Activated CD4-positive, CD25-positive, alpha-beta regulatory T cell treated with anti-CD3 and anti-CD28 coated beads, Interleukin-2, amount 50 U/mL, for 24 hours (primary cell): ENCODE measurements at regions not wholly inside any gene's neighbourhood (a gene's known extent, or its start where the extent isn't known, plus 50 kb on each side); places are given as distances from the start of the nearest gene placed in this dataset.

ENCODE experiments used
- ATAC-seq, 2 donors: fragments of 150-1000 bp; cut with Tn5 transposase; one replicate each; pipeline ENCODE4 v1.10.0; 2021; ENCODE audit warnings: mild to moderate bottlenecking in 1 of 2, moderate library complexity in 1 of 2

DNA sequence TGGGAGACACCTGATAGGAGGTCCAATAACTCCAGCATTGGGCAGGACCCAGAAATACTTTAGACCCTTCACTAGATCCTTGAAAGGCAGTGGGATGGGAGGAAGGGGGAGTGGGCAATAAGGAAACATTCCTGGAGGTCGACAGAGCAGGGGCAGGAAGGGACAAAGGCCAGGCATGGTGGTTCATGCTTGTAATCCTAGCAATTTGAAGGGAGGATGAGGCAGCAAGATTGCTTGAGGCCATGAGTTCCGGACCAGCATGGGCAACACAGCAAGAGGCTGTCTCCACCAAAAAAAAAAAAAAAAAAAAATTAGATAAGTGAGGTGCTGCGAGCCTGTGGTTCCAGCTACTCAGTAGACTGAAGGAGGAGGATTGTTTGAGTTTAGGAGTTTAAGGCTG, 134.9 kb downstream of the JCAD start:
- no peak for ATAC-seq

DNA sequence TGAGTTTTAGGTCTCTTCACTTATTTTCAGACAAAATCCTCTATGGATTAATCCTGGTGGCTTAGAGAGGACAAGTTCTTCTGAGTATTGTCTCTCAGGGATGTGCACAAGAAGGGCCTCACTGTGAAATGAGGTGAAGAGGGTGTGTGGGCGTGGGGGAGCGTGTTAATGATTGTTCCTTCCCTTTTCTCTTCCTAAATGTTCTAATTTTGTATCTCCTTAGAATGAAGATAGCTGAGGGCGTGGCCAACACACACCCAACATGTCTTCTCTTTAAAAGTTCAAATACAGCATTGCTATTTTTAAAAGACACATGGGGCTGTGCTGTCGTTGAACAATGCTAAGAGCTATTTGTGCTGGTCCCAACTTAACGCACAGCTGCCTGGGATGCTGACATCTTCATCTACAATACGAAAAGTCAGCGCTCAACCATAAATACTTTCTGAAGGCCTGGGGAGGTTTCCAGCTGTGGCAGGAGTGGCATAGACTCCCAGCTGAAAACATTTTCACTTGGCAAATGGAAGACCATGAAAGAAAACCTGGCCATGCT, 135.9 kb downstream of the JCAD start:
- ATAC-seq: no peak

DNA sequence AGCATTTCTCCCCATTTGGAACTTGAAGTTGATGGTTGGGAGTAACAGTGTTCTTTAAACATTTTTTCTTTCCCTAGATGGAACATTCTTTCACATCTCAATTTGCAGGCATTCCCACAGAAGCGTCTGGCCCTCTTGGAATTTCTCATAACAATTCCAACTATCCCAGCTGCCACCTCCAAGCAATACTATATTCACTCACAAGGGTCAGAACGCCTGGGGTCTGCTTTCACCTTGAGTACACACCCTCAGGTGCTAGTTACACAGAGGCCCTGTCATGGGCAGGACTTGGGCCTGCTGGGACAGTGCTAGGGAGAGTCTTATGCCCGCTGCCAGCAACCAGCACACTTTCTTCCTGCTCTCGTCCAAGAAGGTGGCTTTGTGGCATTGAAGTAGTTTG, 136.5 kb downstream of the JCAD start:
- no peak for ATAC-seq

DNA sequence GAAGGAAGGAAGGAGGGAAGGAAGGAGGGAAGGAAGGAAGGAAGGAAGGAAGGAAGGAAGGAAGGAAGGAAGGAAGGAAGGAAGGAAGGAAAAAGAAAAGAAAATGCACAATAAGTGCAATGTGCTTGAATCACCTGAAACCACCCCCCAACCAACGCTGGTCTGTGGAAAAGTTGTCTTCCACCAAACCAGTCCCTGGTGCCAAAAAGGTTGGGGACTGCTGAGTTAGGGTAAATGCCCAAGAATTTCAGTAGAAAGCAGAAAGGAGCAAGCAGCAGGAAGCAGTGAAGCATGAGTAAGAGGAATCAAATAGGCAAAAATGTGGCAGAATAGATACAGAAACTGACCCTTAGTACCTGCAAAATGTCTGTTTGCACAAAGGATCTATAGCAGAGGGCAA, 137.2 kb downstream of the JCAD start:
- ATAC-seq: no peak

DNA sequence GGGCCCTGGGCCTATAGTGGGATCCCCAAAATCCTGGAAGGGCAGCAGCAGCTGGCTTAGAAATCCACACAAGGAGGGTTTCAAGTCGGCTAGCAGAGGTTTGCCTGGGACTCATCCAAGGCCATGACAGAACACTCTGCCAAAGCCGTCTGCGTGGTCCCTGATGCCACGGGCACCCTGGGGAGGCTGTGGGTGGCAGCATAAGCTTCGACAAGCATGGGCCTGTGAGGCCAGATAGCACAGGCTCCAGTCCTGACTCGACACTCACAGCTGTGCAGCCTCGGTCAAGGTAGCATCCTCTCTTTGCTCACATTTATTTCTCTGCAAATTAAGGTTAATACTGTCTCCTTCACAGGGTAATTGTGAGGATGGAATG, 138.3 kb downstream of the JCAD start:
- no peak for ATAC-seq

DNA sequence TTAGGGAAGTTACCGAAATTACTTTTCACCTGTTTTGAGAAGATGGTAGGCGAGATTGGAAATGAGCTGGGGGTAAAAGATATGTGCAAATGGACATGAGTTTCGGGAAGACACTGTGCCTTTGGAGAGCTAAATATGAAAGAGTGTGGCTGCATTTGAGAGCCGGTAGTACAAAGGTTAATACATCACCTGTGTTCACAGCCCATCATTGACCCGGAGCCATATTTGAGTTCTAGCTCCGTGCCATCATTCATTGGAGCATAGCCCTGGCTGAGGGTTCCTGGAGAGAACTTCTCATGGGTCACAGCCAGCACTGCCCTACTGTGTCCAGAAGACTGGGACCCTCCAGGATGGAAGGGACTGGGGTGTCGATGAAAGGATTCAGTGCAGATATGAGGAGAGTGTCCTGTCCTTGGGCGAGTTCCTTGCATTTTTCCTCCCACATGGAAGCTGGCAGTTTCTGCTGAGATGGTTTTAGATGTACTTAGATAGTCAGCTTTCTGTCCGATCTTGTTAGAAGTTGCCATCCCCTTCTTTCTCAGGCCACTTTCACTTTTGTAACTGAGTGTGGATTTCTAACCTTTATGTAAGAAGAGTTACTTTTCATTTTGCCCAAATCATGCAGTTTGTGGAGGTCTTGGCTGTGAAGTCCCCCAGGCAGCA, 138.8 kb downstream of the JCAD start:
- ATAC-seq: no peak

DNA sequence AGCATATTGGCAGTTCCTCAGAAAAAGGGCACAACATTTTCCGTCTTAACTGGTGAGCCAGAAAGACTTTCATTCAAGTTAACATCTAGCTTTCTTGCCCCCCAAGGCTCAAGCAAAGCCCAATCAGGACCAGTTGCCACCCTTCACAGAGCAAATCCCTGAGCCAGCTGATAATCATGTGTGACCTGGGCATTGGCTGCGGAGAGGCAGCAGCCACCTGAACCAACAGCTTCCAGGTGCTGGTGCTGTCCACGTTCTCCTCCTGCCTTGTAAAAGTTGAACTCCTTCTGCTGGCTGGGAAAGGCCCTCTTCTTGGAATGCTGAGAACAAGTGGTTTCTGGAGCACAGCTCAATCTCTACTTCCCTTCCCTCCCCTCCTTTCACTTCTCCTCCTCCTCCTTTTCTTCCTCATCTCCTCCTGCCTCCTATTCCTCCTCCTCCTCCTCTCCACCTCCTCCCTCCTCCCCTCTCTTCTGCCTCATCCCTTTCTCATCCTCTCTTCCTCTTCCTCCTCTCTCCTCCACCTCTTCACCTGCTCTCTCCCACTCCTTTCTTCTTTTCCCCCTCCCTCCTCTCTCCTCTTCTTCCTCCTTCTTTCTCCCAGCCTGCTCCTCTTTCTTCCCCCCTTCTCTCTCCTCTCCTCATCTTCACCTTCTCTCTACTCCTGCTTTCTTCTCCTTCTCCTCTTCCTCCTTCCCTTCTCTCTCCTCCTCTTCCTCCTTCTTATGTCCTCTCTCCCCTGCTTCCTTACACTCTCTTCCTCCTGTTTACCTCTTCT, 140.6 kb downstream of the JCAD start:
- no peak for ATAC-seq

DNA sequence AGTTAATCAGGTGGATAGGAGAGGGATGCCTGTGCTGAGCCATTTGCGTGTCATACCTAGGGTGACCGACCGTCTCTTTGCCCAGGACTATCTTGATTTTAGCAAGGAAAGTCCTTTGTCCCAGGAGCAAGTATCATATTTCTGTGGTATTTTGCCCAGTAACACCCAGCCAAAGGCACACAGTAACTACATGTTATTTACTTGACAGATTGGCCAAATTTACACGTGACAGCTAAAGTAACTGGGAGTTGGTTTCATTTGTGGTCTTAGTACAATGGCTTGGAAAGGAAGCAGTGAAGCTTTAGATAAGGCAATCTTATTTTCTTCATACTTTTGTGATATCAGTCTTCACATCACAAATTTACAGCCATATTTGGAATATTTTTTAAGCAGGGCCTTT, 142.1 kb downstream of the JCAD start:
- ATAC-seq: no peak

DNA sequence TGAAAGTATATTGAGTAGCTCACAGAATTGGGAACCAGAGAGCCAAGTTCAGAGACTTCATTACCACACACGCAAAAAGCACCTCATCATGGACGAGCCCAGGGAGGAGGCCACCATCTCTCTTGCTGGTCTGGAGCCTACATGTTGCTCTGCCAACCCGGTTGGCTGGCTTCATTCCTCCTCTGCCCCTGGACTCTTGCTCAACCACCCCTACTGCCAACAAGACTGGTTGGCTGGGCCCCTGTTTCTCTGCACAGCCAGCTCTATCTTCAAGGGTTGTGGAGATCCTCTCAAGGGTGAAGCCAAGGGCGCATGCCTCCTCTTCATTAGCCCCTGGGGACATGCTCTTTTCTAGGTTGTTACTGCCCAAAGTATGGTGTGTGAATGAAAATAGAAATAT, 142.7 kb downstream of the JCAD start:
- ATAC-seq: no peak

DNA sequence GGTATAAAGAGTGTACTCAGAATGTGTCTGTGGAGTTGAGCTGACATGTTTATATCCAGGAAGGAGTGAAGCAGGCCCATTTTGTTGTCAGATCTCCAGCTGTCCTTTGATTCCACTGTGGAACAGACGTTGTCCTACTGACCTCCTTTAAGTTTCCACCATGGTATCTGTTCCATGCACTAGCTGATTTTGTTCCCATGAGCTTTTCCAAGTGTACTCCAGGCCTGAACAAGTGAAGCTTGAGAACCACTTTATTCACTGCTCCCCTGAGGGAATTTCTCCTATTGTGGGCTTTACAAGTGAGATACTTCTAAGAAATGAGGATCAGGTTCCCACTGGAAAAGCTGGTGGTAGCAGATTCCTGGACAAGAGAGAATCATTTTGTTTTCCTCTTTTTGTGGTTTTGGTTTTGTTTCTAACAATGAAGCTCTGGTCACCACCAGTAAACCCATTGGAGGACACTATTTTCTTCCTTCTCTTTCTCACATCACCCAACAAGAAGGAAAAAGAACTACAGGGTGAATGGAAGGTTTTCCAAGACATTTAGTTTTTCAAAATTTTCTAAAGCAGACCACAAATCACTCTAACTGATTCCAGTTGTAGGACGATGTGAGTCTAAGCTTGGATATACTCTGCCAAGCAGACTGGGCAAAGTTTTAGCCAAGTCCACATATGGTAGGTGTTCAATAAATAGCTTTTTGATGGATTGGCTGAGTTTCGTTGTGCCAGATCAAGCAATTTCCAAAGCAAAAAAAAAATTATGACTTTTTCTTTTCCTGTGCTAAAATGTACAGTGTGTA, 144.2 kb downstream of the JCAD start:
- no peak for ATAC-seq

DNA sequence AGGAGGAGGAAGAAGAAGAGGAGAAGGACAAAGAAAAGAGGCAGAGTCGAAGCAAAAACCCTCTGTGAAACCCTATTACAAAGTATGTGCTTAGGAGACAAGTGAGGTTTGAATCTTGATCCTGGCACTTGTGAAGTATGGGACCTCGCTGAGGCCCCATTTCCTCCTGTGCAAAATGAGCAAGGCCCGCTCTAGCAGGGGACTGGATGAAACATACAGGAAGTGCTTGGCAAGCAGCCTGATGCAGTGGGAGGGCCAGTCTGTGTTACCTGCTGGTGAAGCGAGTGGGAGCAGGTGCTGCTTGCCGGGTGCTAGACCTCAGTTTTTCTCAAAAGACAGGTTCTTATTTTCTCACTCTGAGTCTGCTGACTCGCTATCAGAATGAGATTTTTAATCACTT, 150.4 kb downstream of the JCAD start:
- ATAC-seq: no peak

DNA sequence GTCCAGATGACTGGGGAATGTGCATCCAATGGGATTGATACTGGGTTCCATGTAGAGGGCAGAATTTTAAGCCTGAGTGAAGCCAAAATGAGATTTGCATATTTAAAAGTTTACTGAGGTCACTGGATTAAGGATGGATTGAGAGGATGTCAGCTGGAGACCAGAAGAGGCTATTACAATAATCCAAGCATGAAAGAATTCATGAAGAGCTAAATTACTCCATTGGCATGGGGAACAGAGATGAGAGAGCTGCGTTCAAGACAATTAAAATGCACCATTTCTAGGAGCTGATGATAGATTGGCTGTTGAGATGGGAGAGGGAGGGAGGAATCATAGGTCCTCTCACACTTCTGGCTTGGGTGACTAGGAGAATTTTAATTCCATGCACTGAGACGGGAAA, 158.5 kb downstream of the JCAD start:
- ATAC-seq: no peak

DNA sequence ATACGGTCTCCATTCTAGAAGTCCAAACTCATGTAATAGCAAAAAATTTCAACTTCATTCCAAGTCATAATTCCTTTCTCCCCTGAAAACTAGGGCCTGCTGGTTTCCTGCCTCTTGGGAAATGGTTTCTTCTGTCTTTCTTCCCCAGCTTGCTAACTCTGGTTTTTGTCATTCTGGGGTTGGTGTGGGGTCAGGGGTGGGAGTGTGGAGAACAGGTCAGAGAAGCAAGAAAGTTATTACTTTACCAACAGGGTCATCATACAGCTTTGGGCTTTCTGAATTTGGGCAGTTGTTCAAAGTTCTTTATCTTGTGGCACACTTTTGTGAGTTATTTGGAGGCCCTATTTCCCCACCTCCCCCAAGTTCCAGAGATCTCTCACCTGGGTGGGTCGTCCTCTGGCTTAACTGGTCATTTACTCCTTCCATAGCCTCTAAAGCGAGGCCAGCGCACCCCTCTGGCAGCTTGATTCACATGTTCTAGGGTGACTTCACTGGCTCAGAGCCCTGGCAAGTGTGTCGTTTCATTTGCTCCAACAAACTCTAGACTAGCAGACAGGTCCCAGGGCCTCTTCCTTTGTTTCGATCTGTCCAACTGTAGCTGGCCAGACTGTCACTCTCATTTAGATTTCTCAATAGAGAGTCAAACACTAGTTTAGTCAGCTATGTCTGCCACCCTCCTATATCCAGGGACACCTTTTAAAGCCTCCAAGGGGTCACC, 161.2 kb downstream of the JCAD start:
- no peak for ATAC-seq

DNA sequence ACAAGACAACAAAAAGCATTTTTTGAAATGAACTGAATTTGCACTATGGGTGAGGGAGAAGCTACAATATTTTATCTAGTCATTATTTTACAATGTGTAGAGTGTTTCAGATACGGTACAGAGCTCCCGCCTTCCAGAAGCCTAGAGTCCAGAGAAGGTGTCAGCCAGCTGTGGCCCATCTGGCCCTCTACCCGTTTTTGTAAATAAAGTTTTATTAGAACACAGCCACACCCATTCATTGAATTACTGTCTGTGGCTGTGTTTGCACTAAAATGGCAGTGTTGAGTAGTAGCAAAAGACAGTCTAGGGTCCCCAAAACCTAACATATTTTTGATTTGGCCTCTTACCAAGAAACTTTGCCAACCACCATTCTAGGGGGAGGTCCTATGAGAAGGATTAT, 162.0 kb downstream of the JCAD start:
- no peak for ATAC-seq

DNA sequence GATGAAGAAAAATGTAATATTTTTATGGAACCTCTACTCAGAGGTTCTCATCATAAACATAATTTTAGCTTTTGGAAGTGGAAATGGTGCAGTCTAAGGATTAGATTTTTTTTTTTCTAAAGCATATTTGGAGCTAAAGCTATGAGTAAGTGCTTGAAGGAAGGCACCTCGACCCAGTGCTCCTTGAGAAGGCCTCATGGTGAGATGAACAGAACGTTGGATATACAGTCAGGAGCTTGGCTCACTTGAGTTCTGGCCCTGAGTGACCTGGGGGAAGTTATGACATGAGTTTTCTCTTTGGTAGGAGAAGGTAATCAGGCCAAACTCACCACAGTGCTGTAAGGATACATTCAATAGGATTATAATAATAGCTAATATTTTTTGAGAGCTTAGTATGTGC, 163.3 kb downstream of the JCAD start:
- no peak for ATAC-seq

DNA sequence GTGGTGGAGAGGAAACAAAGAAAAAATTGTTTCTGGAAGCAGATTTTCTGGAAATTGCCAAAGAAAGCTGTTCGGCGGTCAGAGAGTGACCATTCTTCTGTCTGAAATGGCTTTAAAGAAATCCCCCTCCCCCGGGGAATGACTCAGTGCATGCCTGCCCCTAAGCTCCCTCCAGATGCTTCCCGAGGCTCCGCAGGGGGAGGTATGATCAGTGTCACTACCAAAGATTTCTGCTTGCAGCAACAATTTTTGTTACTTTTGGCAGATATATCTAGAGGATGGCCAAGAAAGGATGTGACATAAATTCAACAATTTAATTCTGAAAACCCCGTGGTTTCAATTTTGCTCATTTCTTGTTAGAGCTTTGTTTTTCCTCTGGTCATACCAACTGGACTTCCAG, 163.9 kb downstream of the JCAD start:
- no peak for ATAC-seq

DNA sequence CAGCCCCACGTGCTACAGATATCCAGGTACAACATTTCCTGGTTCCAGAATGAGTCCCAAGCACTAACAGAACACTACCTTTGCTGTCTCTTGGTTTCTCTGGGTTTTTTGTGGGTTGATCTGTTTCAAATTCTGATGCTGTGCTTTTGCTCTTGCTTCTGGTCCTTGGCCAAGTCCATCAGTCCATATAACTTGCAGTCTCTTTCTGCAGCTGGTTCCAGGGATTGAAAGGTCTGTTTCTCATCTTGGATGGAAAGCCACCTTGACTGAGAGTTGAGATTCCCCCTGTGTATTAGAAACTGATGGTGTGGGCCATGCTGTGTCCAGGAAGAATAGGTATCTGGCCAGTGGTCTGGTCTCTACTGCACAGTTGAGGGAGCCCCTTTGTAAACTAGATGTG, 171.1 kb downstream of the JCAD start:
- no peak for ATAC-seq

DNA sequence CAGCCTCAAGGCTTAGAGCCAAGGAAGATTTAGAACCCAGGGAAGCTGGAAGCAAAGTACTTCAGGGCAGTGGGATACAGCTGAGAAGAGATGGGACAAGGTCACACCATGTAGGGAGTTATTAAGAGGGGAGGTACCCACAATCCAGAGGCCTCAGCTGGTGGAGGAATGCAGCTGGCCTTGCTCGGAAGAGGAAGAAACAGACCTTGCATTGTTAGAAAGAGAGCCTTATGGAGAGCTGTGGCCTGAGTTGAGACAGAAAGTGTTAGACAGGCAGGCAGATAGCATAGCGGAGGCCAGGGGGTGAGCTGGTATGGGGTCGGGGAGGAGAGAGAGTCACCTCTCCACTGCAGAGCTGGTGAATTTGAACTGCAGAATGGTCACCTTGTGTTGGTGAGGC, 173.1 kb downstream of the JCAD start:
- no peak for ATAC-seq

DNA sequence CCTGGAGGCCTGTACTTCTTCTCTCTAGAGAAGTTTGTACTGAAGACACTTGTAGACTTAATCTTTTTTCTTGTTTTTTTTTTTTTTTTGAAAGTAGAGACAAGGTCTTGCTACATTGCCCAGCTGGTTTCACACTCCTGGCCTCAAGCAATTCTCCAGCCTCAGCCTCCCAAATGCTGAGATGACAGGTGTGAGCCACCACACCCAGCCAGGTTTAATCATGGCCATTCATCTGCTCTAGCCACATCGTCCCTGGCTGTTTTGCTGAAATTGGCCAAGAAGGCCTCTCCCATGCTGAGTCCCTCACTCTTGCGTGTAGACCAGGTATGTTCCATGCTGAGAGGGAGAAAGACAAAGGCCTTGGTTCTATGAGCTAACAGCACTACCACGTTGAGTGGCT, 176.2 kb downstream of the JCAD start:
- no peak for ATAC-seq

DNA sequence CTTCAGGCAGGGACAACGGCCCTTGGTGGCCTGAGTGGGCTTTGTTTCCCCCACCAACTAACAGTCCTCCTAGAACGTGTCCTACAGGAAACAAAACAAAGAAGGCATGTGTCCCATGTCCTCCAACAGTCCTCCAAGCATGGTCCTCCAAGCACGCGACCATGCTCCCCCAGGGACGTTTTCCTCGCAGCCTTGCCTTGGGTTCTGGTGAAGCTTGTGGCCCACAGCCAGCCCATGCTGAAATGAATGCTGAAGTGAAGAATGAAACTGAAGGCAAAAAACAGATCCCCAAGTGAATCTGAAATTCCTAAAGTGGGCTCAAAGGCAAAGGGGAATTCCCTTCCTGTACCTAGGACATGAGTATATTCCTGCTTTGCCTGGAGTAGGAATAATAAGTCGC, 176.6 kb downstream of the JCAD start:
- no peak for ATAC-seq

DNA sequence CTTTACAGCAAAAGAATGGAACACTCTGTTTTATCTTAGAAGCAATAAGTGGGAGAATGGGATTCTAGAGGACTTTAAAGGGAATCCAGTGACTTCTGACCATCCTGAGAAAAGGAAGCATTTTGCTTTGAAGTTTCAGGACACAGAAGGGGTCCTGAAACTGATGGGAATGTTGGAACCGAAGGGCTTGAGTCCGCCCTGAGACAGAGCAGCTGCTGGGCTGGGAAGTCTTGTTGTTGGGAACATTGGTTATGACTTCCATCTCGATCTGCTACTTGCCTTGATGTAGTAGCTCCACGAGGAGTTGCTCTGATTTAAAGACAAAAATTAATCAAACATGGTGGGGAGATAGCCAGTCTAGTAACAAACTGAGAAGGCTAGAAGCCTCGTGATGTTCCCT, 177.6 kb downstream of the JCAD start:
- no peak for ATAC-seq

DNA sequence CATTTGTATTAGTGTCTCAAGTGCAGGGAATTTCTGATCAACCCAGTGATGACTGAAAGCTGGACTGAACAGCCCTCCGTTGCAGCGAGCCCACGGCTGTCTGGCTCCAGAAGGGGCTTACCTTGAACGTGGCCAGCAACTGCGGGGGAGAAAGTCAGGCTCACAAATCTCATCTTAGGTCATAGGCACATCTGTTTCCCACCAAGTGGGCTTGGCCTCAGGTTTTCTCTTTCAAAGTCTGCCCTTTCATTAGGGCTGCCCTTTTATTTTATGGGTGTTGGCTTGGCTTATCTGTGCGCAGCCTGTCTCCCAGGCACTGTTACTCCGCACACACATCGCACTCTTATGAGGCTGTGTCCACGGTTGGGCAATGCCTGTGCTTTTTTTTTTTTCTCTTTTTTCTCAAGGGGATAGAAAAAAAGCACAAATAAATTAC, 178.0 kb downstream of the JCAD start:
- ATAC-seq: no peak

DNA sequence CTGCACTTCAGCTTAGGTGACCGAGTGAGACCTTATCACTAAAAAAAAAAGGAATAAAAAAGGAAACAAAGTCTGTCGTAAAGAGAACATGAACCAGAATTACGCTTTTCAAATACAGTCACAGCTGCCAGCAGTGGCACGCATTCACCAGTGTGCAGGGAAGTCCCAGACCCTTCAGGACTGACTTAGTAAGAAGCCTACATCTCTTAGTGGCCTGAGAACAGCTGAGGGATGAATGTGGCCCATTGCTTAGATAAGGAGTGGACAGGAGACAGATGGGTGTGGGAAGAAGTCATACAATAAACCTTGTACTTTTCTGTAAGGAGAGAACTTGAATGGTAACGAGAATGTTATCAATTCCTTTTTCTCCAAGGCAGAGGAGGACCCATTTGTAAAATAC, 178.5 kb downstream of the JCAD start:
- no peak for ATAC-seq
